ENCODE measurements at regions not wholly inside any gene's neighbourhood (a gene's known extent, or its start where the extent isn't known, plus 50 kb on each side); places are given as distances from the start of the nearest gene placed in this dataset.
"Not testable (repeated sequence)": the region's sequence is repeated elsewhere in the genome, so short reads cannot be mapped to it uniquely, and the experiment has no call there.

GRCh38 chr6:146939456-146939855 lies 264.8 kb upstream of the STXBP5 start:
- DNase-seq = not testable (repeated sequence)

DNA sequence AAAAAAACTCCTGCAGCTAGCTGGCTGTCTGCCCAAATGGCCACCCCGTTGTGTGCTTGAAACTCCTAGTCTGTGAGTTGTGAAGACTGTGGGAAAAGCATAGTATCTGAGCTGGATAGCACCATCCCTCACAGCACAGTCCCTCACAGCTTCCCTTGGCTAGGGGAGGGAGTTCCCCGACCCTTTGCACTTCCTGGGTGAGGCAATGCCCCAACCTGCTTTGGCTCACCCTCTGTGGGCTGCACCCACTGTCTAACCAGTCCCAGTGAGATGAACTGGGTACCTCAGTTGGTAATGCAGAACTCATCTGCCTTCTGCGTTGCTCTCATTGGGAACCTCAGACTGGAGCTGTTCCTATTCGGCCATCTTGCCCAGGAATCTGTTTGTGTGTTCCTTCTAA lies 260.6 kb upstream of the STXBP5 start:
- DNase-seq = no peak

DNA sequence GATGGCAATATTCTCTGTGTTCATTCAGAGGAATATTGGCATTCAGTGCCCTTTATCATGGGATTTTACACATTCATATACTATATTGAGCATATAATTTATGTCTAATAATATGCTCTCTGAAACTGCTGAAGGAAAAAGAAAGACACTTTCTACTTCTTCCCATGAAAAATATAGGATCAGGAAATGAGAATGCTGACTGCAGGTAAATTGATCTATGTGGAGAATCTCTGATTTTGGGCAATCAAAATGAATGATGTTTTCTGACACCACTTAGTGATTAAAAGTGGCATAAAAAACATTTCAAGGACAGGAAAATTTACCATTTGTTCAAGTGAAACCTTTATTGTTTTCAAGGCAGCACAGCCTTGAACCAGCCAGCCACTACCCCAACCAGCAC lies 260.1 kb upstream of the STXBP5 start:
- no peak for DNase-seq

DNA sequence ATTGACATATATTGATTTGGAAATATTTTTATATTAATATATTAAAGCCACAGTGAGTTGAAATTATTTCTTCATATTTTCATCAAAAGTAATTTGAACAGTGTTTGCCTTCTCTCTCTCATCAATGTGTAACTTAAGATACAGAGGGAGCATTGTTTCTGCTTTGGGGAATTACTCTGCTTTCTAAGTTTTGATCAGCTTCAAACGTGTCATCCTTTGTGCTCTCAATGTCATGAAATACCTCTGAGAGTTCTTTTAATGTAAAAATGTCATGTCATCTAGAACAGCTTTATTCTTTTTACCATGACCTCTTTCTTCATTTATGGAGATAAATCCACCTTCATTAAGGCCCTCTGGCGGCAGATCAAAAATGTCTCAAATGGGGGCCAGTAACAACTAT lies 259.4 kb upstream of the STXBP5 start:
- DNase-seq = no peak

- no peak for DNase-seq
These were observed 257.7 kb upstream of the STXBP5 start for GRCh38 chr6:146946559-146946958.

- DNase-seq = no peak
These were observed 255.4 kb upstream of the STXBP5 start for GRCh38 chr6:146948790-146949342.

DNA sequence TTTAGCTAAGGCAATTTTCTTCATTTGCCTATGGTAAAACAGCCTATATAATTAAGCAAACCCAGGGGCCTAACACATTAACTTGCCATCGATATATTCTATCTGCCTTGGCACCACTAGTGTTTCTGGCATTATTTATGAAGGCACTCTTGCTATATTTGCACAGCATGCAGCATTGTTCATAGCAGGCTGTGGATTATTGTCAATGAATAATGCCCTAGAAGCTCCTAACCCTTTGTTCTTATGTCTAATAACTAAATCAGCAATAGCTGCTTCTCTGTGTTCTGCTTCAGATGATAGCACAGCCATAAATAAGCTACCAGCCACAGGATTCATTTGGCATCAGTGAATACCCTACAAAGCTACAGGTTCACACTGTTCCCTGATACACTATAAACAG lies 254.8 kb upstream of the STXBP5 start:
- no peak for DNase-seq

GRCh38 chr6:146950351-146950835 lies 253.8 kb upstream of the STXBP5 start:
- no peak for DNase-seq

DNA sequence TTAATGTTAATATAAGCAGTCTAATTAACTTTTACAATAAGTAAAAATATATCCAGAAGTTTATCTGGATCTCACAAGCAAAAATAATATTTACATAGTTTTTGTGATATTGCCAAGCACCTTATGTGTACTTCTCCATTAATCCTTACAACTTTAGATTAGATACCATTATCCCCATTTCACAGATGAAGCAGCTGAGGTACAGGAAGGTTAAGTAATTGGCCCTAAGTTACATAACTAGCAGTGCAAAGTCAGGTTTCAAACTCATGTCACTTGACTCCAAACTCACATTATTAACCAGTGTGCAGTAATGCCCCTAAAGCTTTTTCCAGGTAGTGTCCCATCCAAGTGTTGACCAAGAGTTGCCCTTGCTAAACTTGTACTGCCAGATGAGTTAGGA lies 248.6 kb upstream of the STXBP5 start:
- DNase-seq = no peak

DNA sequence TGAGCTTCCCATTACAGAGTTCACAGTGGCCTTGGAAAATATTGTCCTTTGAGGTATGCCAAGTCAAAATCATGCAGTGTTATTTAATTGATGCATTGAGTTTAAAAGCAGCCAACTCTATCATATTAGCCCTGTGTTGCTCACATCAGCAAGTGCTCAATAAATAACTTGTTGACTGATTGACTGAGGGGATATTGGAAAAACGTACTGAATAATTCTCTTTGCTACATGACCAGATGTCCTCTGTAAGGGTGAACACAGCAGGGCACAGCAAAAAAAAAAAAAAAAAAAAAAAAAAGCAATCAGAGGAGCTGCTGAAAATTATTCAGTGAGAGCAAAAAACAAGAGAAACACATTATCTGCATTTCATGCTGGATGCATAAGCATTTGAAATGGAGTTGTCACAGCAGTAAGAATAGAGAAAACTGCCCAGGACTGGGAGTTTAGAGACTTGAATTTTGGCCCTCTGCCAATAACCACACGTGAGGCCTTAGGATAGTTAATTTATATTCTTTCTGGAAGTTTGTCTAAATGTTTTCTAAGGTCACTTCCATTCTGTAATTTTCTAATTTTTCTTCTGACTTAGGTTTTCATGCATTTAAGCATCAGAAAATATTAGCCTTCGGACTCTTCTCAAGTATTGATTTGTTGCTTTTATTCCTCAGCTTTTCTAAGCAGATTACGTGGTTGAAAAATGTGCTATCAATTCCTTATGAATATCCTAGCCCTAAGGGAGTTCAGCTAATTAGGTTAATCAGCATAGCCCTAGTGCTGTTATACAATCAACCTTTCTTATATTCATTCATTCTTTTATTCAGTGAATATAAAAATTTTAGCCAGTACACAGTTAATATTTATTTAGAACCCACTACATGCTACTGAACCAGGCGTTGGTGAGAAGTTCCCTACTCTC lies 246.8 kb upstream of the STXBP5 start:
- DNase-seq = no peak

GRCh38 chr6:146961831-146962230 lies 242.4 kb upstream of the STXBP5 start:
- DNase-seq = no peak

- no peak for DNase-seq
These were observed 241.9 kb upstream of the STXBP5 start for GRCh38 chr6:146962329-146962728.

GRCh38 chr6:146965110-146965689 lies 239.0 kb upstream of the STXBP5 start:
- no peak for DNase-seq

GRCh38 chr6:146968041-146968760 lies 236.0 kb upstream of the STXBP5 start:
- DNase-seq = peak; percentile 35

GRCh38 chr6:146972546-146972945 lies 231.7 kb upstream of the STXBP5 start:
- DNase-seq = no peak

DNA sequence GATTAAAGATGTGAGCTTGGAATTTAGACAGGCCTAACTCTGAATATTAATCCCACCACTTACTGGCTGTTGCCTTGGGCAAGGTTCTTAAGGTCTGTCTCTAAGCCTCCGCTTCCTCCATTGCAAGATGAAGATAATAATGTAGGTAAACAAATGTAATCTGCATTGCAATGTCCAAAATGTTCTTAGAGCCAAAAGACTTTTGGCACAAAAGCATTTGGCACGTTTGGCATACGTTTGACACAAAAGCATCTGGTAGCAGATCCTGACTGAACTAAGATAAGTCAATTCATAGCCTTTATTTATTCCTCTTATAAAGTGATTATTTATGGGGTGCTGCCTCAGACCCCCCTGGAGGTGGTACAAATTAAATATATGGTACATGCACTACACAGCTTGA lies 229.9 kb upstream of the STXBP5 start:
- DNase-seq = no peak

- DNase-seq = no peak
These were observed 229.1 kb upstream of the STXBP5 start for GRCh38 chr6:146975093-146975492.

DNA sequence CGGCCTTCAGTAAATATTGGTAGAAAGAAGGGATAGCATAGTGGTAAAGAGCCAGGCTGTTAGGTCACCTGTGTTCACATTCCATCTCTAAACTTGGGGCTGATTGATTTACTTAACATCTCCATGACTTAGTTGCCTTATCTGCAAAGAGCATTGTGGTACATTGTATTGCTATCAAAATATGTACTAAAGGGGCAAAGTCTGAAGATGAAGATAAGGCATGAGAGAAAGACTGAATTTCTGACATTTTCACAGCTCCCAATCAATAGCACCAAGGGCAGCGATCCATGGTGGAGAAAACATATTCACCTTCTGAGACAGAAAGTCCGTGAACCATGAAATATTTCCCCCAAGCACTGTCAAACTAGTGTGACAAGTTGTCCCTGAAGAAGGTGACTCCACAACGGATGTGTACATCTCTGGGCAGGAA lies 223.3 kb upstream of the STXBP5 start:
- DNase-seq = no peak

GRCh38 chr6:146981981-146982380 lies 222.2 kb upstream of the STXBP5 start:
- DNase-seq = no peak

GRCh38 chr6:146984251-146984924 lies 219.8 kb upstream of the STXBP5 start:
- DNase-seq = no peak

- no peak for DNase-seq
These were observed 219.1 kb upstream of the STXBP5 start for GRCh38 chr6:146985111-146985510.

- DNase-seq = no peak
These were observed 218.3 kb upstream of the STXBP5 start for GRCh38 chr6:146985966-146986365.
